ENCODE measurements at regions not wholly inside any gene's neighbourhood (a gene's known extent, or its start where the extent isn't known, plus 50 kb on each side); places are given as distances from the start of the nearest gene placed in this dataset.

- no peak for ATAC-seq (ENCODE audit: poor library complexity)
- intact Hi-C loops (cut with DNase I) = no loop called here
- peak; percentile 35 for DNase-seq
Measured at GRCh38 chr17:77847221-77848085, 111.0 kb upstream of the TNRC6C start.

DNA sequence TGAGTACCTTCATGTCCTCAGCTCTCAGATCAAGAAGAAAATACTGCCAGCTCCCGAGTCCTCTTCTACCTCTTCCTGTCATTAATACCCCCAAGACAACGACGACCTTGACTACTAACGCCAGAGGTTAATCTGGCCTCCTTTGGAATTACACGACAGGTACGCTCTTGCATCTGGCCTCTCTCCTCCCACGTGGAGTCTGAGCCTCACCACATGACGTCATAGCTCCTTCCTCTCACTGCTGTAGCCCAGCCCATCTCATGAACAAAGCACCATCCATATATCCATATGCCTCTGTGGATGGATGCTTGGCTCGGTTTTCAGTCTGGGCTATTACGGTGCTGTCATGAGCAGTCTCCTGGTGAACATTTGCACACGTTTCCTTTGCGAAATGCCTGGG is 110.2 kb upstream of the TNRC6C start:
- peak; percentile 3 for DNase-seq
- intact Hi-C loops (cut with DNase I) = no loop called here
- ATAC-seq (ENCODE audit: poor library complexity) = no peak

GRCh38 chr17:77849239-77849638 is 109.3 kb upstream of the TNRC6C start:
- DNase-seq (peak; percentile 5), ATAC-seq (ENCODE audit: poor library complexity) (no peak)
- intact Hi-C loops (cut with DNase I) = no loop called here

DNA sequence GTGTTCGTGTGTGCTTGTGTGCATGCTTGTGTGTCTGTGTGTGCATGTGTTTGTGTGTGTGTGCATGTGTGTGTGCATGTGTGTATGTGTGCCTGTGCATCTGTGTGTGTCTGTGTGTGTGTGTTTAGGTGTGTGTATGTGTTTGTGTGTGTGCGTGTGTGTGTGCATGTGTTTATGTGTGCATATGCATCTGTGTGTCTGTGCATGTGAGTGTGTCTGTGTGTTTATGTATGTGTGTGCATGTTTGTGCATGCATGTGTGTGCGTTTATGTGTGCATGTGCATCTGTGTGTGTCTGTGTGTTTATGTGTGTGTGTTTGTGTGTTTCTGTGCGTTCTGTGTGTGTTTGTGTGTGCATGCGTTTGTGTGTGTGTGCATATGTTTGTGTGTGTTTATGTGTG is 106.6 kb upstream of the TNRC6C start:
- no peak for DNase-seq
- no peak for ATAC-seq (ENCODE audit: poor library complexity)
- intact Hi-C loops (cut with DNase I) = no loop called here

- DNase-seq (no peak), ATAC-seq (ENCODE audit: poor library complexity) (no peak)
- intact Hi-C loops (cut with DNase I) = no loop called here
Measured at GRCh38 chr17:77852731-77853130, 105.8 kb upstream of the TNRC6C start.

- intact Hi-C loops (cut with DNase I) = no loop called here
- ATAC-seq (ENCODE audit: poor library complexity) = no peak
- DNase-seq = no peak
Measured at GRCh38 chr17:77853191-77853977, 105.1 kb upstream of the TNRC6C start.

DNA sequence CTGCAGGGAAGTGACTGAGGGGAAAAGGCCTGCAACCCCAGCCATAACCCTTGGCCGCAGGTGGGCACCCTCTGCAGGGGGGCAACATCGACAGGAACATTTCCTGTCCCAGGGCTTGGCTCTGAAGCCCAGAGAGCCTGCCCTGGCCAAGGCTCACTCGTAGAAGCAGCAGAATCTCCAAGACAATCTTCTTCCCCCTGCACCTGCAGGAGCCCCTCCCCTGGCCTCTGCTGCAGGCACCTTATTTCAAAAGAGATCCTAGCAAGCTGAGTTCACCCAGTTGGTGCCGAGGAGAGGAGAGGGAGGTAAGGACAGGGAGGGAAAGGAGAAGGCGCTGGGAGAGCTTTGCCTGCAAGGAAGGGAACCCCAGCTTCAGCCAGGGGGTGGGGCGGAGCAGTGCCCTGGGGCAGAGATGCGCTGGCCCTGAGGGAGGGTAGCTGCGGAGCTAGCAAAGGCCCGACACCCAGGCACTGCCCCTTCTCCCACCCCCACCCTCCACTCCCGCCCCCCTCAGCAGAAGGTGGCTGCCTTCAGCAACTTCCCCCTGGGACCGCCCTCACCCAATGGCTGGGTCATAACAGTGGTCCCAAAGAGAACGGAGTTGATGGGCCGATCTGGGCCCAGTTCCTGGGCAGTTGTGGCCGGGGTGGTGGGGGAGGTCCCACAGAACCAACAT is 104.3 kb upstream of the TNRC6C start:
- no peak for DNase-seq
- no peak for ATAC-seq (ENCODE audit: poor library complexity)
- intact Hi-C loops (cut with DNase I) = no loop called here

- ATAC-seq (ENCODE audit: poor library complexity) = no peak
- no peak for DNase-seq
- intact Hi-C loops (cut with DNase I) = no loop called here
Measured at GRCh38 chr17:77854759-77855745, 103.5 kb upstream of the TNRC6C start.

GRCh38 chr17:77856551-77857305 is 101.8 kb upstream of the TNRC6C start:
- no peak for DNase-seq
- intact Hi-C loops (cut with DNase I) = no loop called here

GRCh38 chr17:77857306-77857555 is 101.3 kb upstream of the TNRC6C start:
- ATAC-seq (ENCODE audit: poor library complexity) = no peak
- intact Hi-C loops (cut with DNase I) = no loop called here
- DNase-seq = no peak

More at GRCh38 chr17:77856551-77857305, 101.8 kb upstream of the TNRC6C start:
- no peak for ATAC-seq (ENCODE audit: poor library complexity)

DNA sequence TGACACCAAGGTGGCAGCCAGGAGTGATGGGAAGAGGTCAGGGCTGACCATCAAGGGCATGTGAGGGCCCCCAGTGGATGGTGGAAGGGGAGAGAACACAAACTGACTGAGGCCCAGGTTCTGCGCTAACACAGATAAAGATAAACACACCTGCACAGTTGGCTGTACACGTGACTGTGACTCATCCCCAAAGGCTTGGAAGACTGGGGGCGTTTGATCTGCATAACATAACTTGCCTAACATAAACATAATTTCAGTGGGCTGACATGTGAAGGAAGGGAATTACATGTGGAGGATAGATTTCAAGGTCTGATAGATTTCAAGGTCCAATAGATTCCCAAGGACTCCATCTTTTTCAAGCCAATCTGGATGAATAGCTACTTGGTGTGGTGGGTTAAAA is 100.9 kb upstream of the TNRC6C start:
- no peak for ATAC-seq (ENCODE audit: poor library complexity)
- intact Hi-C loops (cut with DNase I) = no loop called here

GRCh38 chr17:77858291-77859034 is 100.0 kb upstream of the TNRC6C start:
- intact Hi-C loops (cut with DNase I) = no loop called here
- ATAC-seq (ENCODE audit: poor library complexity) = no peak
- DNase-seq = no peak

More for the DNA sequence above, 100.9 kb upstream of the TNRC6C start:
- DNase-seq = no peak

- DNase-seq (peak; percentile 60), ATAC-seq (ENCODE audit: poor library complexity) (peak; percentile 55)
- intact Hi-C loops (cut with DNase I) = no loop called here
Measured at GRCh38 chr17:77859035-77859810, 99.3 kb upstream of the TNRC6C start.

DNA sequence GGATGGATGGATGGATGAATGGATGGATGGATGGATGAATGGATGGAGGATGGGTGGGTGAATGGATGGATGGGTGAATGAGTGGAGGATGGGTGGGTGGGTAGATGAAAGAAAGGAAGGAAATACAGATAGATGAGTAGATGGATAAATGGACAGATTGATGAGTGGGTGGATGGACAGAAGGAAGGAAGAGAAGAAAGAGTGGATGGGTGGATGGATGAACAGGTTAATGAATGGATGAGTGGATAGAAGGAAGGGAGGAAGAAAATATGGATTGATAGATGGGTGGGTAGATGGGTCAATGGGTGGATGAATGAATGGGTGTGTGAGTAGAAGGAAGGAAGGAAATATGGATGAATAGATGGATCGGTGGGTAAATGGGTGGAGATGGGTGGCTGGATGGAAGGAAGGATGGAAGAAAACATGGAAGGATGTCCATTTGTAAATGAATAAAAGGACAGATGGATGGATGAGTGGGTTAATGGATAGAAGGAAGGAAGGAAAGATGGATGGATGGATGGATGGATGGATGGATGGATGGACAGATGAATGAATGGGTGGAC is 97.3 kb upstream of the TNRC6C start:
- no peak for DNase-seq
- ATAC-seq (ENCODE audit: poor library complexity) = no peak
- intact Hi-C loops (cut with DNase I) = no loop called here

- ATAC-seq (ENCODE audit: poor library complexity) = no peak
- intact Hi-C loops (cut with DNase I) = no loop called here
- no peak for DNase-seq
Measured at GRCh38 chr17:77861981-77862645, 96.4 kb upstream of the TNRC6C start.

Measured in Right ventricle myocardium superior (tissue), 1 donor.